ENCODE measurements at regions not wholly inside any gene's neighbourhood (a gene's known extent, or its start where the extent isn't known, plus 50 kb on each side); places are given as distances from the start of the nearest gene placed in this dataset.

GRCh38 chr2:122105171-122105876 is 349.9 kb downstream of the TSN start:
- TF ChIP-seq EZH2phosphoT487 (IDR thresholded peaks at IDR 0.05) = no peak
- no peak for TF ChIP-seq CTCF (IDR thresholded peaks at IDR 0.05)
- no peak for TF ChIP-seq EZH2 (IDR thresholded peaks at IDR 0.05)

GRCh38 chr2:122105877-122106206 is 350.4 kb downstream of the TSN start:
- Histone ChIP-seq H3K4me2 (peak overlapping the region; percentile 65), H3F3A (ENCODE audit: low read depth) (peaks cover 42% of the 10 kb centered on the region), H3K4me1 (peaks cover 60% of the 10 kb centered on the region), H4K20me1 (ENCODE audit: low read depth) (no peaks in the 10 kb centered on the region), H3K27me3 (no peaks in the 10 kb centered on the region), H3K27ac (peak overlapping the region; percentile 98), H3K36me3 (no peaks in the 10 kb centered on the region), H3K4me3 (peak overlapping the region; percentile 12), H3K9ac (no peak overlapping the region), H3K79me2 (ENCODE audit: low read depth) (no peaks in the 10 kb centered on the region), H3K9me3 (ENCODE audit: low read depth) (no peaks in the 10 kb centered on the region), H2AFZ (replicated peaks) (peak overlapping the region; percentile 91)
- peaks cover 51% of the 10 kb centered on the region for H3K4me1 Mint-ChIP-seq
- H3K27me3 Mint-ChIP-seq (ENCODE audit: insufficient read depth, low read depth) = peaks cover 2% of the 10 kb centered on the region
- DNase-seq (ENCODE audit: low spot score) = peak; percentile 72
- no peaks in the 10 kb centered on the region for H3K36me3 Mint-ChIP-seq
- H3K9me3 Mint-ChIP-seq = peaks cover 20% of the 10 kb centered on the region
- H3K4me3 Mint-ChIP-seq = no peak overlapping the region
- TF ChIP-seq EZH2phosphoT487 (IDR thresholded peaks at IDR 0.05) = no peak
- TF ChIP-seq CTCF (IDR thresholded peaks at IDR 0.05) = no peak
- no peak for TF ChIP-seq EZH2 (IDR thresholded peaks at IDR 0.05)
- peak overlapping the region; percentile 83 for H3K27ac Mint-ChIP-seq

More at GRCh38 chr2:122105171-122105876, 349.9 kb downstream of the TSN start:
- H3K27me3 ChIP-seq = no peaks in the 10 kb centered on the region
- DNase-seq (ENCODE audit: low spot score) = peak; percentile 70
- H3K27me3 Mint-ChIP-seq (ENCODE audit: insufficient read depth, low read depth) = peaks cover 2% of the 10 kb centered on the region
- no peaks in the 10 kb centered on the region for H3K79me2 ChIP-seq (ENCODE audit: low read depth)
- no peak overlapping the region for H3K4me3 Mint-ChIP-seq
- H3K9me3 Mint-ChIP-seq = peaks cover 18% of the 10 kb centered on the region
- peak overlapping the region; percentile 98 for H3K27ac ChIP-seq
- peak overlapping the region; percentile 90 for H3K27ac Mint-ChIP-seq
- peaks cover 66% of the 10 kb centered on the region for H3K4me1 ChIP-seq
- no peaks in the 10 kb centered on the region for H4K20me1 ChIP-seq (ENCODE audit: low read depth)
- no peaks in the 10 kb centered on the region for H3K36me3 Mint-ChIP-seq
- peaks cover 42% of the 10 kb centered on the region for H3F3A ChIP-seq (ENCODE audit: low read depth)
- peak overlapping the region; percentile 12 for H3K4me3 ChIP-seq
- no peaks in the 10 kb centered on the region for H3K9me3 ChIP-seq (ENCODE audit: low read depth)
- H3K4me2 ChIP-seq = peak overlapping the region; percentile 65
- no peaks in the 10 kb centered on the region for H3K36me3 ChIP-seq
- H2AFZ ChIP-seq (replicated peaks) = peak overlapping the region; percentile 91
- H3K9ac ChIP-seq = no peak overlapping the region
- peaks cover 56% of the 10 kb centered on the region for H3K4me1 Mint-ChIP-seq

GRCh38 chr2:122108186-122108585 is 352.7 kb downstream of the TSN start:
- peaks cover 2% of the 10 kb centered on the region for H3K27me3 Mint-ChIP-seq (ENCODE audit: insufficient read depth, low read depth)

More at GRCh38 chr2:122108186-122108585, 352.7 kb downstream of the TSN start:
- Mint-ChIP-seq H3K9me3 (peaks cover 15% of the 10 kb centered on the region), H3K27ac (peak overlapping the region; percentile 18), H3K4me1 (peaks cover 48% of the 10 kb centered on the region), H3K4me3 (no peak overlapping the region), H3K36me3 (no peaks in the 10 kb centered on the region)
- DNase-seq (ENCODE audit: low spot score) = no peak
- Histone ChIP-seq H3K79me2 (ENCODE audit: low read depth) (no peaks in the 10 kb centered on the region), H2AFZ (replicated peaks) (peak overlapping the region; percentile 42), H3K9me3 (ENCODE audit: low read depth) (no peaks in the 10 kb centered on the region), H3K27me3 (no peaks in the 10 kb centered on the region), H3K4me2 (peak overlapping the region; percentile 35), H3F3A (ENCODE audit: low read depth) (peaks cover 42% of the 10 kb centered on the region), H3K4me3 (no peak overlapping the region), H3K9ac (no peak overlapping the region), H3K4me1 (peaks cover 60% of the 10 kb centered on the region), H3K27ac (peak overlapping the region; percentile 29), H4K20me1 (ENCODE audit: low read depth) (no peaks in the 10 kb centered on the region), H3K36me3 (no peaks in the 10 kb centered on the region)
- TF ChIP-seq EZH2 (IDR thresholded peaks at IDR 0.05) = no peak
- no peak for TF ChIP-seq CTCF (IDR thresholded peaks at IDR 0.05)
- no peak for TF ChIP-seq EZH2phosphoT487 (IDR thresholded peaks at IDR 0.05)

Measured in neural progenitor cell (in vitro differentiated cells).